K562 (cell line): ENCODE measurements at regions not wholly inside any gene's neighbourhood (a gene's known extent, or its start where the extent isn't known, plus 50 kb on each side); places are given as distances from the start of the nearest gene placed in this dataset.

Experiments
- ATAC-seq: fragments of 200-7000 bp; cut with Tn5 transposase; 3 replicates; pipeline ENCODE4 v1.9.1; 2020; ENCODE audit warnings: moderate library complexity
- BruUV-seq: library from RNA; stranded (reverse); fragments of 400-500 nt; replicated peaks from 2 replicates; lab custom pipeline; 2021; lab: Mats Ljungman, UMichigan
- CTCF ChIA-PET: fragments of 300-600 bp; formaldehyde crosslinking; extraction: SDS; loops from one replicate; lab custom pipeline; 2021; ENCODE audit warnings: low intra/inter-chr PET ratio; lab: Yijun Ruan, JAX
- POLR2A ChIA-PET: fragments of 300-600, 350-650 bp; sonication (Branson Sonifier 250); formaldehyde crosslinking; extraction: SDS; loops from one replicate; lab custom pipeline; 2021; ENCODE audit warnings: antibody characterized with exemption, inconsistent platforms; lab: Yijun Ruan, JAX
- DNase-seq, 4 experiments: peaks; one replicate each; pipeline versions ENCODE4 v3.0.0 to v3.0.0-alpha.2; 2011 to 2018; ENCODE audit warnings: low spot score in 3 of 4, mixed read lengths in 3 of 4; ENCODE audit errors: extremely low read depth in 1 of 4
- FAIRE-seq: peaks from 2 replicates; lab custom pipeline; 2011; peaks lifted over from hg19 to GRCh38; lab: Jason Lieb, UNC
- H2AFZ ChIP-seq: 2 replicates; pipeline ENCODE4 v1.6.0; 2011; ENCODE audit warnings: low read depth, low read length, control low read depth, inconsistent platforms
- H3K27ac ChIP-seq: fragments of 200-600 bp; 3 replicates; pipeline ENCODE4 v1.8.0; 2011; ENCODE audit warnings: low read depth, mild to moderate bottlenecking, control low read depth, inconsistent platforms, low read length, moderate library complexity, mixed read lengths; ENCODE audit errors: extremely low read depth
- H3K27me3 ChIP-seq, 2 experiments: fragments of 300-600 bp in 1 of 2; 2 replicates in 1 of 2; 3 replicates in 1 of 2; pipeline versions ENCODE4 v1.6.0 to v1.8.0; 2011; ENCODE audit warnings: inconsistent platforms in 2 of 2, low read length in 2 of 2, mild to moderate bottlenecking in 1 of 2, mixed read lengths in 1 of 2, moderate library complexity in 1 of 2; ENCODE audit not compliant: control insufficient read depth in 2 of 2, insufficient read depth in 2 of 2
- H3K36me3 ChIP-seq: fragments of 300-600 bp; 3 replicates; pipeline ENCODE4 v1.8.0; 2011; ENCODE audit warnings: mild to moderate bottlenecking, low read length, inconsistent platforms; ENCODE audit not compliant: control insufficient read depth, insufficient read depth
- H3K4me1 ChIP-seq, 2 experiments: fragments of 200-600 bp in 1 of 2; replicated peaks in 1 of 2; 2 replicates in 1 of 2; 3 replicates in 1 of 2; pipeline versions ENCODE4 v1.5.1 to v1.8.0; 2011; ENCODE audit warnings: inconsistent platforms in 2 of 2, low read length in 2 of 2, mild to moderate bottlenecking in 1 of 2, mixed read lengths in 1 of 2, moderate library complexity in 1 of 2; ENCODE audit not compliant: control insufficient read depth in 2 of 2, insufficient read depth in 2 of 2
- H3K4me2 ChIP-seq: 2 replicates; pipeline ENCODE4 v1.6.1; 2011; ENCODE audit warnings: low read length, control low read depth, inconsistent platforms, mixed read lengths; ENCODE audit not compliant: insufficient read depth
- H3K4me3 ChIP-seq: fragments of 200-600 bp; sonication (generic), shearing (Covaris generic); 2 replicates; pipeline ENCODE4 v1.5.1; 2016; ENCODE audit warnings: control low read depth, inconsistent platforms
- H3K79me2 ChIP-seq: fragments of 200-600 bp; 3 replicates; pipeline ENCODE4 v1.8.0; 2011; ENCODE audit warnings: low read length, inconsistent platforms; ENCODE audit not compliant: control insufficient read depth, insufficient read depth
- H3K9ac ChIP-seq, 2 experiments: 2 replicates each; pipeline versions ENCODE4 v1.6.0 to v1.6.1; 2011; ENCODE audit warnings: low read depth in 2 of 2, low read length in 2 of 2, control low read depth in 1 of 2, inconsistent platforms in 1 of 2, mild to moderate bottlenecking in 1 of 2, mixed read lengths in 1 of 2; ENCODE audit not compliant: insufficient read depth in 1 of 2
- H3K9me1 ChIP-seq: one replicate; pipeline ENCODE4 v1.6.0; 2011; ENCODE audit warnings: inconsistent platforms, mild to moderate bottlenecking, low read length, moderate library complexity; ENCODE audit not compliant: control insufficient read depth, insufficient read depth
- H3K9me3 ChIP-seq: replicated peaks from 2 replicates; pipeline ENCODE4 v1.5.1; 2011; ENCODE audit warnings: low read depth, low read length, inconsistent platforms; ENCODE audit not compliant: control insufficient read depth, insufficient read depth
- H4K20me1 ChIP-seq: replicated peaks from 2 replicates; pipeline ENCODE4 v1.6.1; 2011; ENCODE audit warnings: low read length, inconsistent platforms, mixed read lengths; ENCODE audit not compliant: control insufficient read depth, insufficient read depth
- GTF3C2 ChIP-seq: IDR thresholded peaks from 3 replicates; pipeline ENCODE4 v1.6.1; 2011; ENCODE audit warnings: borderline replicate concordance, mild to moderate bottlenecking, moderate library complexity; ENCODE audit not compliant: insufficient read length; ENCODE audit errors: extremely low read depth
- KDM2B ChIP-seq: fragments of 250-450 bp; sonication (Bioruptor Pico); IDR thresholded peaks from 2 replicates; pipeline ENCODE4 v1.8.0; 2021; ENCODE audit warnings: mild to moderate bottlenecking, moderate library complexity
- MED1 ChIP-seq: sonication (generic); formaldehyde crosslinking; IDR thresholded peaks from 2 replicates; pipeline ENCODE4 v1.8.1; 2023; ENCODE audit warnings: missing genetic modification reagents, borderline replicate concordance
- PHB ChIP-seq: fragments of 250-450 bp; sonication (Bioruptor Pico); IDR thresholded peaks from 2 replicates; pipeline ENCODE4 v1.5.0; 2021
- PRDM10 ChIP-seq: fragments of 450-650 bp; IDR thresholded peaks from 2 replicates; pipeline ENCODE4 v1.6.1; 2018; ENCODE audit not compliant: partially characterized antibody
- PRPF4 ChIP-seq: fragments of 200-400 bp; formaldehyde crosslinking; IDR thresholded peaks from one replicate; pipeline ENCODE4 v1.6.1; 2017; ENCODE audit warnings: low read length, low read depth, mild to moderate bottlenecking; ENCODE audit not compliant: insufficient read depth, poor library complexity, severe bottlenecking
- ZNF124 ChIP-seq: sonication (generic); formaldehyde crosslinking; IDR thresholded peaks from 2 replicates; pipeline ENCODE4 v1.8.1; 2022; ENCODE audit warnings: missing genetic modification reagents
- WGBS: fragments of 100-300 bp; shearing (Covaris generic); methylation state at CpG from one replicate; pipeline ENCODE4 v1.1.6; 2016; ENCODE audit warnings: low coverage, mixed read lengths; ENCODE audit not compliant: insufficient coverage; ENCODE audit errors: missing lambda C conversion rate; 5-methylcytosine and 5-hydroxymethylcytosine counted together
- in situ Hi-C: fragments of 300-500 bp; cut with MboI; formaldehyde crosslinking; loops from 4 replicates; pipeline ENCODE4 v1.15.0; 2018; ENCODE audit warnings: inconsistent platforms, mixed read lengths
- intact Hi-C: fragments of 100-400 bp; cut with micrococcal nuclease; formaldehyde crosslinking; loops from 2 replicates; pipeline ENCODE4 v1.14.2; 2022

DNA sequence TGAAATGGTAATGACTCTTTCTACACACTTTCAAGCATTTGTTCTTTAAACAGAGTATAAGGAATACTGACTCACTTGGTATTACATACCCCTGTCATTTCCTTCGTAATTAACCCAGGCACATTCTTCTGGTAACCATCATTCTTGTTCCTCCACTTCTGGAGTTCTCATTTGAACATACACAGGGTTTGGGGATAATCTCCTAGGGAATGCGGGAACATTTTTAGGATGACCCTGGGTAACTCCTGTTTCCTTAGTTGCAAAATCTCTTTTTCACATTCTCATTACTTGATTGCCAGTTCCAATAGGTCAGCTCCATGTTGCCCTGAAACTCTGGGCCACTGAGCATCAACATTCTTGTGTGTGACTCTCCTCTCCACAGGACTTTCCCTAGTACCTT, 51.5 kb upstream of the E2F3 start:
- Histone ChIP-seq H3K27me3 (no peaks in the 10 kb centered on the region), H3K4me1 (peaks cover 0 to 12% of the 10 kb centered on the region in 2 experiments; a peak in 2 of 5 replicates), H3K9me1 (no peaks in the 10 kb centered on the region), H3K27ac (no peak overlapping the region), H2AFZ (peak overlapping the region; percentile 43), H3K4me2 (no peak overlapping the region), H4K20me1 (no peaks in the 10 kb centered on the region), H3K4me3 (no peak overlapping the region), H3K9me3 (peaks cover 9% of the 10 kb centered on the region), H3K9ac (no peak overlapping the region), H3K79me2 (no peaks in the 10 kb centered on the region), H3K36me3 (no peaks in the 10 kb centered on the region)
- CTCF ChIA-PET, result no interaction called here
- no TSS peak for BruUV-seq
- DNase-seq (no peak), ATAC-seq (no peak), FAIRE-seq (peak; percentile 15)
- intact Hi-C loops (no loop called here), in situ Hi-C loops (no loop called here)
- WGBS, result 53% methylated on average over 2 of the region's 2 CpGs
- POLR2A ChIA-PET, result interaction anchor here (1.0 kb wide), 1 partner anchor 16 kb away, joined by 3 read pairs; no protein-coding TSS in a partner anchor
- TF ChIP-seq GTF3C2, result no peak
- no peak for TF ChIP-seq PRDM10
- TF ChIP-seq PHB (CRISPR knock-in tag), result no peak
- TF ChIP-seq PRPF4, result no peak
- TF ChIP-seq MED1 (CRISPR knock-in tag), result no peak
- TF ChIP-seq ZNF124 (CRISPR knock-in tag), result no peak
- no peak for TF ChIP-seq KDM2B (CRISPR knock-in tag)
